BE2C (cell line): ENCODE measurements at regions not wholly inside any gene's neighbourhood (a gene's known extent, or its start where the extent isn't known, plus 50 kb on each side); places are given as distances from the start of the nearest gene placed in this dataset.

Experiments used
- DNase-seq: peaks from one replicate; pipeline ENCODE4 v3.0.0-alpha.2; 2020
- H3K27me3 ChIP-seq: fragments of 250-450 bp; sonication (Bioruptor Pico); 2 replicates; pipeline ENCODE4 v1.5.1; 2020; ENCODE audit warnings: mild to moderate bottlenecking
- H3K36me3 ChIP-seq: fragments of 250-450 bp; sonication (Bioruptor Pico); 2 replicates; pipeline ENCODE4 v1.5.1; 2020; ENCODE audit warnings: mild to moderate bottlenecking
- H3K4me1 ChIP-seq: fragments of 250-450 bp; sonication (Bioruptor Pico); 2 replicates; pipeline ENCODE4 v1.5.1; 2020
- H3K4me3 ChIP-seq: 2 replicates; pipeline ENCODE4 v1.5.1; 2011; ENCODE audit warnings: low read depth, low read length
- H3K9me3 ChIP-seq: fragments of 250-450 bp; sonication (Bioruptor Pico); 2 replicates; pipeline ENCODE4 v1.5.1; 2020
- CTCF ChIP-seq: IDR thresholded peaks from 2 replicates; pipeline ENCODE4 v1.5.1; 2012; ENCODE audit warnings: mild to moderate bottlenecking, low read depth, low read length

GRCh38 chr14:82244791-82245190, 711.1 kb upstream of the SEL1L start:
- no peaks in the 10 kb centered on the region for H3K36me3 ChIP-seq
- no peak for DNase-seq
- H3K27me3 ChIP-seq: no peaks in the 10 kb centered on the region
- H3K9me3 ChIP-seq: no peaks in the 10 kb centered on the region
- H3K4me3 ChIP-seq: no peak overlapping the region
- no peak for TF ChIP-seq CTCF
- no peaks in the 10 kb centered on the region for H3K4me1 ChIP-seq

- DNase-seq: no peak
- TF ChIP-seq CTCF: no peak
- H3K36me3 ChIP-seq: no peaks in the 10 kb centered on the region
- H3K4me3 ChIP-seq: no peak overlapping the region
- H3K27me3 ChIP-seq: no peaks in the 10 kb centered on the region
- no peaks in the 10 kb centered on the region for H3K4me1 ChIP-seq
- no peaks in the 10 kb centered on the region for H3K9me3 ChIP-seq
Observed at GRCh38 chr14:82251494-82251893, 717.8 kb upstream of the SEL1L start.

GRCh38 chr14:82270286-82270685, 736.6 kb upstream of the SEL1L start:
- no peaks in the 10 kb centered on the region for H3K4me1 ChIP-seq
- no peak for TF ChIP-seq CTCF
- no peak overlapping the region for H3K4me3 ChIP-seq
- no peaks in the 10 kb centered on the region for H3K9me3 ChIP-seq
- DNase-seq: no peak
- H3K27me3 ChIP-seq: no peaks in the 10 kb centered on the region
- H3K36me3 ChIP-seq: no peaks in the 10 kb centered on the region

- TF ChIP-seq CTCF: no peak
- no peak overlapping the region for H3K4me3 ChIP-seq
- H3K27me3 ChIP-seq: no peaks in the 10 kb centered on the region
- no peaks in the 10 kb centered on the region for H3K4me1 ChIP-seq
- no peaks in the 10 kb centered on the region for H3K36me3 ChIP-seq
- no peak for DNase-seq
- H3K9me3 ChIP-seq: no peaks in the 10 kb centered on the region
Observed at GRCh38 chr14:82298811-82299210, 765.2 kb upstream of the SEL1L start.

GRCh38 chr14:82309199-82309598, 775.5 kb upstream of the SEL1L start:
- TF ChIP-seq CTCF: no peak
- Histone ChIP-seq H3K36me3 (no peaks in the 10 kb centered on the region), H3K4me3 (no peak overlapping the region), H3K4me1 (no peaks in the 10 kb centered on the region), H3K27me3 (no peaks in the 10 kb centered on the region), H3K9me3 (no peaks in the 10 kb centered on the region)
- no peak for DNase-seq

GRCh38 chr14:82313889-82314288, 780.2 kb upstream of the SEL1L start:
- no peak for TF ChIP-seq CTCF
- H3K36me3 ChIP-seq: no peaks in the 10 kb centered on the region

More at GRCh38 chr14:82313889-82314288, 780.2 kb upstream of the SEL1L start:
- Histone ChIP-seq H3K4me1 (no peaks in the 10 kb centered on the region), H3K9me3 (no peaks in the 10 kb centered on the region), H3K4me3 (no peak overlapping the region), H3K27me3 (no peaks in the 10 kb centered on the region)
- DNase-seq: no peak
